ENCODE measurements at regions not wholly inside any gene's neighbourhood (a gene's known extent, or its start where the extent isn't known, plus 50 kb on each side); places are given as distances from the start of the nearest gene placed in this dataset.

GRCh38 chr5:165630261-165630778, 2124.9 kb downstream of the MAT2B start:
- ChIA-PET CTCF (interaction anchor here (0.6 to 4.7 kb wide), 23 partner anchors 8 to 1603 kb away, joined by 3 to 38 read pairs (median 3); no protein-coding TSS in a partner anchor), POLR2A (no interaction called here), SMC1A (ENCODE audit: uncharacterized antibody, unreplicated experiment) (interaction anchor here (0.6 to 1.7 kb wide), 6 partner anchors 10 to 1446 kb away, joined by 3 to 8 read pairs (median 3); no protein-coding TSS in a partner anchor), RAD21 (ENCODE audit: unreplicated experiment) (interaction anchor here (0.6 to 0.7 kb wide), 3 partner anchors 251 to 840 kb away, joined by 3 read pairs; no protein-coding TSS in a partner anchor)
- intact Hi-C loops (cut with micrococcal nuclease; ENCODE audit: unreplicated experiment) (loop anchor here (2.0 to 5.0 kb wide), 2 partner anchors 252 to 1418 kb away; no protein-coding TSS in a partner anchor), in situ Hi-C loops (cut with MboI) (no loop called here)
- Histone ChIP-seq H3K4me2 (ENCODE audit: control insufficient read depth, insufficient read depth) (no peak overlapping the region), H3K79me2 (ENCODE audit: control insufficient read depth, insufficient read depth, low read length) (no peaks in the 10 kb centered on the region), H3K4me1 (ENCODE audit: control insufficient read depth, insufficient read depth, low read length) (no peaks in the 10 kb centered on the region), H4K20me1 (ENCODE audit: control insufficient read depth, insufficient read depth) (no peaks in the 10 kb centered on the region), H3K27me3 (replicated peaks in 1 of 2; ENCODE audit: control insufficient read depth in 2 of 2, insufficient read depth in 2 of 2, low read length in 1 of 2) (no peaks in the 10 kb centered on the region), H3K9me3 (replicated peaks; ENCODE audit: control insufficient read depth, insufficient read depth, low read length) (no peaks in the 10 kb centered on the region), H2AFZ (ENCODE audit: control insufficient read depth, low read depth, low read length) (no peak overlapping the region), H3K4me3 (no peak overlapping the region), H3K27ac (ENCODE audit: control insufficient read depth, insufficient read depth) (no peak overlapping the region), H3K36me3 (ENCODE audit: control insufficient read depth in 2 of 2, insufficient read depth in 2 of 2, low read length in 1 of 2) (no peaks in the 10 kb centered on the region), H3K9ac (ENCODE audit: control insufficient read depth, insufficient read depth, low read length) (no peak overlapping the region)
- DNase-seq (ENCODE audit: low read depth, low spot score) (peak; percentile 2), ATAC-seq (peak; percentile 98), FAIRE-seq (peak; percentile 62)
- TF ChIP-seq SMC3 (IDR thresholded peaks at IDR 0.05; ENCODE audit: borderline replicate concordance, low read length) (peak; percentile 54; the same call in 1 of the 2 replicates), MYB (IDR thresholded peaks at IDR 0.05; ENCODE audit: borderline replicate concordance, low read depth, low read length) (no peak), RAD21 (IDR thresholded peaks at IDR 0.05; ENCODE audit: insufficient read depth, low read depth, low read length) (peak; percentile 68)
- TF ChIP-seq, protein P1, sequence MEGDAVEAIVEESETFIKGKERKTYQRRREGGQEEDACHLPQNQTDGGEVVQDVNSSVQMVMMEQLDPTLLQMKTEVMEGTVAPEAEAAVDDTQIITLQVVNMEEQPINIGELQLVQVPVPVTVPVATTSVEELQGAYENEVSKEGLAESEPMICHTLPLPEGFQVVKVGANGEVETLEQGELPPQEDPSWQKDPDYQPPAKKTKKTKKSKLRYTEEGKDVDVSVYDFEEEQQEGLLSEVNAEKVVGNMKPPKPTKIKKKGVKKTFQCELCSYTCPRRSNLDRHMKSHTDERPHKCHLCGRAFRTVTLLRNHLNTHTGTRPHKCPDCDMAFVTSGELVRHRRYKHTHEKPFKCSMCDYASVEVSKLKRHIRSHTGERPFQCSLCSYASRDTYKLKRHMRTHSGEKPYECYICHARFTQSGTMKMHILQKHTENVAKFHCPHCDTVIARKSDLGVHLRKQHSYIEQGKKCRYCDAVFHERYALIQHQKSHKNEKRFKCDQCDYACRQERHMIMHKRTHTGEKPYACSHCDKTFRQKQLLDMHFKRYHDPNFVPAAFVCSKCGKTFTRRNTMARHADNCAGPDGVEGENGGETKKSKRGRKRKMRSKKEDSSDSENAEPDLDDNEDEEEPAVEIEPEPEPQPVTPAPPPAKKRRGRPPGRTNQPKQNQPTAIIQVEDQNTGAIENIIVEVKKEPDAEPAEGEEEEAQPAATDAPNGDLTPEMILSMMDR (IDR thresholded peaks at IDR 0.05 in 2 of 3, conservative IDR thresholded peaks at IDR 0.05 in 1 of 3; ENCODE audit: control insufficient read depth in 2 of 3, extremely low read depth in 1 of 3, insufficient read depth in 1 of 3, low read depth in 3 of 3, low read length in 3 of 3): peak; percentile 65 to 73 (median 67)
- BruUV-seq (replicated peaks): no TSS peak
- WGBS (ENCODE audit: insufficient coverage, insufficient replicate concordance, low lambda C conversion rate, missing lambda C conversion rate): 48% methylated on average over 9 of the region's 9 CpGs

All from GM12878 (cell line).